ENCODE measurements at regions not wholly inside any gene's neighbourhood (a gene's known extent, or its start where the extent isn't known, plus 50 kb on each side); places are given as distances from the start of the nearest gene placed in this dataset.

DNA sequence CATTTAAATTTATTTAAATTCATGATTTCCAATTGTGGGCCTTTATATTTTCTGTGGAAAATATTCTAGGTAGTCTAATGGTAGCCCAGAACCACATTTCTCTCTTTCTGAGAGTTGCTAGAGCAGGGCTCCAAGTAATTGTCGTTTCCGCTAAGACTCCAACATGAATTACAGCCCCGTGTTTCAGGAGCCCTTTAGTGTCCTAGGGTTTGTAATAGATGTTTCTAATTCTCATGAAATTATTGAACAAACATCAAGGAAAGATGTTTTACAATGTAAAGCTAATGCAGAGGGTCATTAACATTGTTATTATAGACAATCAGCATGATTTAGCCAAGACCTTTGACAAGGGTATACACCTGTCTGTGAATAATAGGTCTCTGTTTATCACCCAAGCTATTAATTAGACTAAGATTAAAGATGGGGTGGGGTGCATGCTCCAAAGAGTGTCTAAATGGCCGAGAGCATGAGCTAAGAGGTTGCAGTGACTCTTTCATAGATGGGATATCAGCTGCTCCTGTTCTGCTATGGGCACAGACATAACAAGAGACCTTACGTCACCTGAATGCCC is 81.8 kb upstream of the NTM start:
- in situ Hi-C loops (cut with HindIII; ENCODE audit: low sequenced_read_pairs): no loop called here

DNA sequence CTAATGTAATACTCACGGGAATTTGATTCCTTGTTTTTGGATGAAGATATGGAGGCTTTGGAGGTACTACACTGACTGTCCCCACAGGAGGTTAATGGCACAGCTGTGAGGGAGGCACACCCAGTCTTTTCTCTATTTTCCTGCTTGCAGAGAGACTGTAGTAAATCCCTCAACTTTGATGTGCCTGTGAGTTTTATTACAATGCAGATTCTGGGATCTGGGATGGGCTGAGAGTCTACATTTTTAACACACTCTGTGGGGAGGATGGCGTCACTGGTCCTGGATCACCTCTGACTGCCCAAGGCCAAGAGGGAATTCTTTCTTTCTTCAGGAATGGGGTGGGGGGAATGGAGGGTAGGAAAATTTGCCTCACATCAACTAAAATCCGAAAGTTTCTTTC is 80.2 kb upstream of the NTM start:
- in situ Hi-C loops (cut with HindIII; ENCODE audit: low sequenced_read_pairs): no loop called here

DNA sequence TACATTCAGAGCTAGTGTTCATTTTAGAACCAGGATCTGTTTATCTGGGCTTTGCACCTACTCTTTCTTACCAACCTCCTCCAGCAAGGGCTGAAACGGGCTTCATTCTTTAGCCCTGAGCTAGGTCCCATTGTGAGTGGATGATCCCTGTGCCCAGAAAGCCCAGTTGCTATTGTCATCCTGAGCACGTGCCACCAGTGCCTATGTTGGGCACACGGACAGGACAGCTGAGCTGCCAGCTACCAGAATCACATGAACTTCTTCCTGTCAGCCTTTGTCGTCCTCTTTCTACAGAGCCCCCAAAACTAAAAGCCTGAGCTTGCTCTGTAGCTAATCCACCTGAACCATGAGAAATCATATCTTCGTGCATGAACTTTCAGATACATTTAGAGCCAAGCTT is 74.4 kb upstream of the NTM start:
- in situ Hi-C loops (cut with HindIII; ENCODE audit: low sequenced_read_pairs): no loop called here

DNA sequence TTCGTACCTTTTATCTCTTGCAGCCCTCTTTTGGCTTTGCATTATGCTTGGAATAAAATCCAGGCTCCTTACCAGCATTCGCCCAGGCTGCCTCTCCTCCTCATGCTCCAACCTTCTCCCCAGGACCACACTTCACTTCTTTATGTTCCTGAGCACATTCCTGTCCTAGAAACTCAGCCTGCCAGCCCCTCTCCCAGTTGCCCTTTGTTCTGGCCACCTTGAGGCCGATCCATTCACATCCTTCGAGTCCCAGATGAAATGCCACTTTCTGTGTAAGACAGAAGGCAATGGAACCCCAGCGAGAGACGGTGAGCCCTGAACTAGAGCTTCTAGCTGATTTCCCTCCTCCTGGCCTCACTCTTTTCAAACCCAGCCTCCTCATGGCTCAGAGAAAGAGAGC is 73.0 kb upstream of the NTM start:
- in situ Hi-C loops (cut with HindIII; ENCODE audit: low sequenced_read_pairs): no loop called here

DNA sequence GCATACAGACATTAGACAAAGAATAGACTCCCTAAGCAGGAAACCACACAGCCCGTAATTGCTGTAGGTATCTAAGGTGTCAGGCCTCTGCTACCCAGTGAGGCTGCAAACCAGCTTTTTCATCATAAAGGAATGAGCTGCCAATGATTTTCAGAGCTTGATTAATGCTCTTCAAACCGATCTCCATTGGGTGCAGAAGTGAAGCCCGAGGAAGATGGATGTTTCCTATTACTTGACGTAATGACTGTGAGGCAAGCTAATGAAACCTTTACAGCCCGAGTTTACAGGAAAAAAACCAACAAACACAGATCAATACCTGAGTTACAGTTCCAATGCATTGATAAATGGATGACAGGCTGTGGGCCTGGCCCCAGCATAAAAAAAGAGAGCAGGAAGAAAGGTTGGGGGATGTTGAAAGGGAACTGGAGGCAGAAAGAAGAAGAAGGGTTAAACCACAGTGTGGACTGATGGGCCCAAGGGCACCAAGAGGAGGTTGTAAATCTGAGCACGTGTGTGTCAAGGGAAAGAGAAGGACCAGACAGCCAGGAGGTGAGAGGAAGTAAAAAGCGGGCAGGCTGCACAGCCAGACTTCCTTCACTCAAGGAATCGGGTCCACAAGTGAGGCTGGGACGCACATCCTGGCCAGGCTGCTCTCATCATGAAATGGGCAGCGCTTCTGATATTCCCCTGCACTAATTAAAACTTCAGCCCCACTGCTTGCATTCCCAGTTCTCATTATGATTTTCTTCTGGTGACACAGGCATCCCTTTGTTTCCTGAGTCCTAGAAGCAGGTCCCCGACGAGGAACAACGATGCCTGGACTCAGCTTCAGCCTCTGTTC is 70.6 kb upstream of the NTM start:
- in situ Hi-C loops (cut with HindIII; ENCODE audit: low sequenced_read_pairs): no loop called here

DNA sequence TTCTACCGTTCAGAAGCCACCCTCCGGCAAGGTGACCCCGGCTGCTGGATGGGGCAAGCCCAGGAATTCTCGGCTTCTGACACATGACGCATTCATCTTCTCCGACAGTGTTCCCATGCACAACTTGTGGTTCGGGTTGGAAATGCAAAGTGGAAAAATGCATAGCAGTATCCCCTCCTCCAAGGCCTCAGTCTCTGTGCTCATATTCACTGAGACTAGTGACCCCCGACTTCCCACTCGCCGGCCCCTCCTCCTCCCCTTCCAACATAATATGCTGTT is 70.0 kb upstream of the NTM start:
- in situ Hi-C loops (cut with HindIII; ENCODE audit: low sequenced_read_pairs): no loop called here

DNA sequence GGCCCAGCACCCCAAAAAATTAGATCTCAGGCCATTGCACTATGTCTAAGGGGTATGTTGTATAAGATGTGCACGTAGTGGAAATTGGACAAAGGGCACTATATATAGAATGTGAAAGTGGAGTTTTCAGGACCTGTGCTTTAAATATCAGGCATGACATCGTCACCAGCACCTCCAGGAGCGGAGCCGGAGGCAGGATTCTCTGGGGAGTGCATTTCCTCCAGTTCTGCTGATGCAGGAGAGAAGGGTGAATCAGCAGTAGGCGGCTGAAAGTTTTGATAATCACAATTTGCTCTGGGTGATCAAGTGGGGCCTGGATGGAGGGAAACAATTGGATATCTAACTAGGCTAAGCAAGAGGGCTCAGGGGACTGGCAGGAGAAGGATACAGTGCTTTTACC is 69.1 kb upstream of the NTM start:
- in situ Hi-C loops (cut with HindIII; ENCODE audit: low sequenced_read_pairs): no loop called here

DNA sequence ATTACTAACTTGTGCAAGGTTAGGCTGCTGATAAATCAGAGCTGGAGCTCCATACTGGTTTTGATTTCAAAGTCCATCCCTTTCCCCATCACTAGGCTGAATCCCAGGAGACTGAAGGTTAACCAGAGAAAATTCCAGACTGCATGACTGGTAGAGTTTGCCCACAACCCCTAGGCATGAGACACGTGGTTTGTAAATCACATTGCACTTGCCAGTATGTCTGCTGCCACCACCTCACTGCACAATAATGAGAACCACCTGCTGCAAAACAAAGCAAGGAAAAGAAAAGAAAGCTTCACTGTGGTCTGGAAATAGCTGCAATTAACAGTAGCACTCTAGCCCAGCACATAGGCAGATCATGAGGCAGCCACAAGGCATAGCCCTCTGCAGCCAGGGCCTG is 67.6 kb upstream of the NTM start:
- in situ Hi-C loops (cut with HindIII; ENCODE audit: low sequenced_read_pairs): no loop called here

DNA sequence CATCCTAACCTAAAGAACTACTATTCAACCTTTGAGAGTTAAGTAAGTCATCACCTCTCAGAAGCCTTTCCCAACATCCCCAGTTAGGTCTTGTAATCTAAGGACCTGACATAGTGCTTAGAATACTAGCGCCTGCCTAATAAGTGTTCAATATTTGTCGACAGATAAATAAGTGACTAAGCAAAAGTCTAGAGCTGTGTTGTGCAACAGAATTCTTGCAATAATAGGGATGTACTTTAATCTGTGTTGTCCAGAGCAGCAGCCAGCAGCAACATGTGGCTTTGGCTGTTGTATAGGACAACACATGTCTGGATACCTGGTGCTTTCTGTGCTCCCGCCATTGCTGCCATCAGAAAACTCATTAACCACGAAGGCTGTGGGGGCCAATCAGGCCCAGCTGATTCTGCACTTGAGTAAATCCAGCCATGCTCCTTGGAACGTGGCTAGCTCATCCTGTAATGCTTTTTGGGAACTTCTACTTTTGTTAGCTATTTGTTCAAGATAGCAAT is 66.8 kb upstream of the NTM start:
- in situ Hi-C loops (cut with HindIII; ENCODE audit: low sequenced_read_pairs): no loop called here

DNA sequence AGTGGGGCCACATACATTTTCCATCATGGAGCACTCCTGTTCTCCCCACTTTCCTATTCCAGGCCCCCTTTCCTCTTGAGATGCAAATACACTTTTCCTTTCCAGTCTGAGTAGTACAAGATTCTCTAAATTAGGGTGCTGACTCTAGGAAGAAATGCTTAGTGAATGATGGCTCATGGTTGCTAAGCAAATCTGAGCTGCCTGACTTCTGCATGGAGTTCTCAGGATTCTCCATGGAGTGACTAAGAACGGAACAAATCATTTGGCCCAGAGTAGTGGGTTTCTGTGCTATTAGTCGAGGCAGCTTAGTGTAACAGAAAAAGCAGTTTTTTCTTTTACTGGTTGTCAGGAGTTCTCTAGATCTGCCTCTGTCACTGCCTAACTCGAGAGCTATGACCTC is 65.4 kb upstream of the NTM start:
- in situ Hi-C loops (cut with HindIII; ENCODE audit: low sequenced_read_pairs): no loop called here

DNA sequence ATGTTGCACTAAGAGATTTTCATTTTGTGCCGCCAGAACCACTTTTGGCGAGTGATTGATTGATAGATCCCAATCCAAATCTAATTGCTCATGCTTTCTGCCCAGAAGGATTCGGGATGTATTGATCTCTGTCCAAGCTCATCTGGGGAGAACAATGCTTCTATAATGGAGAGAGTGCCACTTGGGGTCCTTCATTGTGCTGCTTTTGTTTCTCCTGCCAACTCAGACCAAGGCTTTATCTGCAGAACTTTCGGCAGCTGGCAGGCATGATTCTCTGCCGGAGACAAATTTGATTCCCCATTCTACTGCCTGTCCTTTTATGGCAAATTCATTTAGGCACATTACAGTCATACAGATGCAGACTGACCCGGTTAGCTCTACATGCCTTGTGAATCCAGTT is 62.9 kb upstream of the NTM start:
- in situ Hi-C loops (cut with HindIII; ENCODE audit: low sequenced_read_pairs): no loop called here

DNA sequence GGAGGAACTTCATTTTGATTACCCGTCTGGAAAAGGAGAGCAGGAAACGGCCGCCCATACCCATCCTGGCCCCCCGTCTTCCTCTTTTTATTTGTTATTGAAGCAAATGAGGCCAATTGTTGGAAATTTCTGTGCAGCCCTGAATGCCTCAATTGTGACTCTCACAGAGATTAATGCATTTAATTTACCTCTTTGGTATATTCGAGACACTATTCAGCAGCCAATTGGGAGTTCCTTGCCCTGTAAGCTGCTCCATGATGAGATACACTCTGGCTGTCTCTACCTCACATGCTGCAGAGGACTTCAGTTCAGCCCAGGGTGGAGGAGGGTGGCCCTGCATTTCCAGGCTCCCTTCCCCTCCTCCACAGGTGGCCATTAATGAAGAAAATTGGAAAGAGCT is 60.6 kb upstream of the NTM start:
- in situ Hi-C loops (cut with HindIII; ENCODE audit: low sequenced_read_pairs): no loop called here

DNA sequence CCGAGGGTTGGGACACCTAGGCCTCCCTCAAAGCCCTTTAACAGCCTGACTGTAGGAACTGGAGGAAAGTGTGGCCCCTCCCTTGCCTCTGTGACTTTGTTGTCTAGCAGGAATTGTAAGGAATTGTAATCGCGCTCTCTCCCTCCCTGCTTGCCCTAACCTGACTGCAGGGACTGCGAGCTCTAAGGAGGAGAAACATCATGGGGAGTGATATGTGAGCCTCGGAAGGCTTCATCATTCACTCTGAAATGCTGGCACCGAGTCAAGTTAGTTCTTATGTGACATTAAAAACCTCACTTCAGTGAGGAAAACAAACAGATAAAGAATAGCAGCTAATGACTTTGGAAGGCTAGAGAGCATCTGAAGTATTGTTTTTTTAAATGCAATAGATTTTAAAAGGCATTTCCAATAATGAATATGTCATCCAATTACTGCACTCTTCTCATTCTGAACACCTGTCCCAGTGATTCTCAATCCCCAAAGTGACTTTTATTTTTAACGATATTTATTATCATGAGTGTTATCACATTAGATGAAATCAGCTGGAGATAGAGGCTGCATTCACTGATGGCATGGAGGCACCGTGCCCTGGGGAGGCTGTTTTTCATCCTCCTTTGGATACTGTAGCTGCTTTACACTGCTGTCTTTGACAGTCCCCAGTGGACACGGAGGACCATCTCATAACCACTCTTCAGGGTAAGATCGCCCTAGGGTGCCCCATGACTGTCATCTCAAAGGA is 58.5 kb upstream of the NTM start:
- in situ Hi-C loops (cut with HindIII; ENCODE audit: low sequenced_read_pairs): no loop called here
